ENCODE measurements at regions not wholly inside any gene's neighbourhood (a gene's known extent, or its start where the extent isn't known, plus 50 kb on each side); places are given as distances from the start of the nearest gene placed in this dataset.
"Not testable (repeated sequence)": the region's sequence is repeated elsewhere in the genome, so short reads cannot be mapped to it uniquely, and the experiment has no call there.

GRCh38 chr4:158102904-158103303 lies 69.9 kb downstream of the GASK1B start:
- Histone ChIP-seq H3K4me3 (no peak overlapping the region), H3K4me1 (no peaks in the 10 kb centered on the region), H3K27ac (no peak overlapping the region), H3K36me3 (no peaks in the 10 kb centered on the region), H3K9me3 (no peaks in the 10 kb centered on the region), H3K27me3 (no peaks in the 10 kb centered on the region)
- DNase-seq, result no peak
- 59 to 72% methylated on average over 4 of the region's 4 CpGs for WGBS, 2 donors
- intact Hi-C loops (cut with DNase I), result no loop called here
- TF ChIP-seq EP300 (IDR thresholded peaks at IDR 0.05) (no peak), POLR2A (IDR thresholded peaks at IDR 0.05) (no peak), CTCF (IDR thresholded peaks at IDR 0.05) (no peak), POLR2AphosphoS5 (IDR thresholded peaks at IDR 0.05) (no peak)

GRCh38 chr4:158099686-158100085 lies 73.1 kb downstream of the GASK1B start:
- no peaks in the 10 kb centered on the region for H3K9me3 ChIP-seq
- intact Hi-C loops (cut with DNase I), result no loop called here
- H3K36me3 ChIP-seq, result no peaks in the 10 kb centered on the region
- 51 to 67% methylated on average over 4 of the region's 4 CpGs for WGBS, 2 donors
- H3K27ac ChIP-seq, result no peak overlapping the region
- no peak overlapping the region for H3K4me3 ChIP-seq
- no peak for DNase-seq
- no peaks in the 10 kb centered on the region for H3K4me1 ChIP-seq
- no peaks in the 10 kb centered on the region for H3K27me3 ChIP-seq
- TF ChIP-seq CTCF (IDR thresholded peaks at IDR 0.05), result no peak
- no peak for TF ChIP-seq EP300 (IDR thresholded peaks at IDR 0.05)

- H3K27me3 ChIP-seq, result no peaks in the 10 kb centered on the region
- 96 to 99% methylated on average over 1 of the region's 1 CpG for WGBS, 2 donors
- H3K9me3 ChIP-seq, result no peaks in the 10 kb centered on the region
- no peak overlapping the region for H3K4me3 ChIP-seq
- TF ChIP-seq POLR2AphosphoS5 (IDR thresholded peaks at IDR 0.05) (no peak), CTCF (IDR thresholded peaks at IDR 0.05) (no peak), POLR2A (IDR thresholded peaks at IDR 0.05) (no peak), EP300 (IDR thresholded peaks at IDR 0.05) (no peak)
- intact Hi-C loops (cut with DNase I), result no loop called here
- H3K36me3 ChIP-seq, result no peaks in the 10 kb centered on the region
- H3K4me1 ChIP-seq, result no peaks in the 10 kb centered on the region
- DNase-seq, result no peak
- no peak overlapping the region for H3K27ac ChIP-seq
These were observed 74.0 kb downstream of the GASK1B start for GRCh38 chr4:158098802-158099201.

GRCh38 chr4:158094413-158095134 lies 78.3 kb downstream of the GASK1B start:
- intact Hi-C loops (cut with DNase I), result no loop called here
- no peak overlapping the region for H3K4me3 ChIP-seq
- TF ChIP-seq POLR2AphosphoS5 (IDR thresholded peaks at IDR 0.05), result no peak
- TF ChIP-seq CTCF (IDR thresholded peaks at IDR 0.05), result no peak
- no peak for TF ChIP-seq POLR2A (IDR thresholded peaks at IDR 0.05)
- no peak for TF ChIP-seq EP300 (IDR thresholded peaks at IDR 0.05)
- H3K27me3 ChIP-seq, result no peaks in the 10 kb centered on the region
- H3K36me3 ChIP-seq, result no peaks in the 10 kb centered on the region
- no peak for DNase-seq
- no peaks in the 10 kb centered on the region for H3K4me1 ChIP-seq
- no peaks in the 10 kb centered on the region for H3K9me3 ChIP-seq
- H3K27ac ChIP-seq, result peak overlapping the region in 1 of 4 donors; percentile 3
- 92 to 96% methylated on average over 1 of the region's 1 CpG for WGBS, 2 donors

GRCh38 chr4:158090323-158090722 lies 82.5 kb downstream of the GASK1B start:
- no peak for TF ChIP-seq CTCF (IDR thresholded peaks at IDR 0.05)
- TF ChIP-seq EP300 (IDR thresholded peaks at IDR 0.05), result no peak
- no peak for TF ChIP-seq POLR2AphosphoS5 (IDR thresholded peaks at IDR 0.05)
- TF ChIP-seq POLR2A (IDR thresholded peaks at IDR 0.05), result no peak
- no peak overlapping the region for H3K4me3 ChIP-seq
- no peaks in the 10 kb centered on the region for H3K9me3 ChIP-seq
- peak overlapping the region in 1 of 4 donors; percentile 14 for H3K27ac ChIP-seq
- intact Hi-C loops (cut with DNase I), result no loop called here
- no peak for DNase-seq
- no peaks in the 10 kb centered on the region for H3K4me1 ChIP-seq
- no peaks in the 10 kb centered on the region for H3K27me3 ChIP-seq
- no peaks in the 10 kb centered on the region for H3K36me3 ChIP-seq

- H3K4me3 ChIP-seq; H3K27ac ChIP-seq; H3K36me3 ChIP-seq; H3K27me3 ChIP-seq; intact Hi-C loops (cut with DNase I); H3K9me3 ChIP-seq; DNase-seq; H3K4me1 ChIP-seq: not testable (repeated sequence)
- WGBS, 2 donors, result 87 to 91% methylated on average over 21 of the region's 21 CpGs
These were observed 82.9 kb downstream of the GASK1B start for GRCh38 chr4:158089897-158090296.

All from sigmoid colon (tissue), 6 donors.